ENCODE measurements at regions not wholly inside any gene's neighbourhood (a gene's known extent, or its start where the extent isn't known, plus 50 kb on each side); places are given as distances from the start of the nearest gene placed in this dataset.
"Not testable (repeated sequence)": the region's sequence is repeated elsewhere in the genome, so short reads cannot be mapped to it uniquely, and the experiment has no call there.

DNA sequence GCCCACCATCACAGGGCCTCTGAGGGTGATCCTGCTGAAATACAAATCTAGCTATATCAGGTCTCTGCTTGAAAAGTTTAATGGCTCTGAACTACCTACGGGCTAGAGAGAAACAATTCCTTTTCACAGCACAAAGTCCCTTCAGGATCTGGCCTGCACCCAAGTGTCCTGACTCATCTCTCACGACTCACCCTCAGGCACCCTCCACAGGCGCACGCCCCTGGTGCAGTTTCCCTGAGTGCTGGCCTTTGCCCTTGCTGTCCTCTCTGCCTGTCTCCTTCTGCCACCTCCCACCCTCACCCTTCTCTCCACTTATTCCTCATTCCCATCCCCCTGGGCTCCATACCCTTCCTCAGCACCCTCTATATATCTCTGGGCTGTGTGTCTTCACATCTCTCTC lies 901.7 kb downstream of the TUBA3C start:
- H3K4me3 ChIP-seq (ENCODE audit: extremely low read depth in 1 of 4, insufficient read depth in 2 of 4, low read depth in 3 of 4, low read length in 4 of 4); H3K4me1 ChIP-seq (replicated peaks in 1 of 4; ENCODE audit: control insufficient read depth in 3 of 4, insufficient read depth in 4 of 4, low read length in 3 of 4); H3K18ac ChIP-seq (ENCODE audit: extremely low read depth, low read length); H3K27ac ChIP-seq (ENCODE audit: low read depth, low read length); H2BK15ac ChIP-seq (ENCODE audit: low read length); H2BK12ac ChIP-seq (ENCODE audit: low read depth, low read length); H3K9ac ChIP-seq (replicated peaks in 1 of 4; ENCODE audit: extremely low read depth in 1 of 4, low read depth in 3 of 4, low read length in 3 of 4); H4K8ac ChIP-seq (ENCODE audit: extremely low read depth, insufficient read depth, low read length); H3K79me2 ChIP-seq (ENCODE audit: control insufficient read depth in 1 of 2, insufficient read depth in 2 of 2, low read length in 2 of 2); H2BK120ac ChIP-seq (replicated peaks; ENCODE audit: low read depth, low read length); H2BK5ac ChIP-seq (ENCODE audit: low read depth, low read length); H2AK5ac ChIP-seq (ENCODE audit: low read depth, low read length); H4K20me1 ChIP-seq (replicated peaks in 1 of 2; ENCODE audit: control insufficient read depth in 1 of 2, insufficient read depth in 2 of 2, low read length in 2 of 2); H2AFZ ChIP-seq (ENCODE audit: low read length); H3K4me2 ChIP-seq (ENCODE audit: insufficient read depth in 1 of 2, low read depth in 2 of 2, low read length in 2 of 2); H2BK20ac ChIP-seq (ENCODE audit: low read length); H3K79me1 ChIP-seq (ENCODE audit: low read depth, low read length); H3K14ac ChIP-seq (ENCODE audit: insufficient read length); H3K23me2 ChIP-seq (ENCODE audit: low read depth, low read length); H3K56ac ChIP-seq (replicated peaks; ENCODE audit: insufficient read length, low read depth, low read length); DNase-seq (ENCODE audit: low read depth in 1 of 2, low spot score in 2 of 2); H3K4ac ChIP-seq (replicated peaks; ENCODE audit: insufficient read length, low read depth, low read length); CTCF ChIA-PET (ENCODE audit: partially characterized antibody); POLR2A ChIA-PET (ENCODE audit: partially characterized antibody); H3K27me3 ChIP-seq (replicated peaks in 1 of 4; ENCODE audit: control insufficient read depth in 3 of 4, extremely low read depth in 1 of 4, insufficient read depth in 3 of 4, low read length in 3 of 4); FAIRE-seq; H4K91ac ChIP-seq (replicated peaks; ENCODE audit: insufficient read length, low read length); H3K36me3 ChIP-seq (ENCODE audit: control insufficient read depth in 2 of 4, insufficient read depth in 4 of 4, low read length in 3 of 4); H3K23ac ChIP-seq (ENCODE audit: insufficient read length); H4K5ac ChIP-seq (ENCODE audit: insufficient read length, low read depth, low read length): not testable (repeated sequence)
- peaks cover 10 to 64% of the 10 kb centered on the region in 2 experiments; a peak in 3 of 4 replicates for H3K9me3 ChIP-seq (ENCODE audit: insufficient read depth in 2 of 2, low read depth in 1 of 2, low read length in 1 of 2)
- 92% methylated on average over 4 of the region's 4 CpGs; no CpG with 5 or more reads in 1 of the 2 experiments for WGBS, 2 experiments (ENCODE audit: extremely low coverage in 1 of 2, insufficient coverage in 1 of 2, insufficient read length in 1 of 2, insufficient replicate concordance in 2 of 2, low coverage in 1 of 2, low lambda C conversion rate in 2 of 2, missing lambda C conversion rate in 1 of 2)

DNA sequence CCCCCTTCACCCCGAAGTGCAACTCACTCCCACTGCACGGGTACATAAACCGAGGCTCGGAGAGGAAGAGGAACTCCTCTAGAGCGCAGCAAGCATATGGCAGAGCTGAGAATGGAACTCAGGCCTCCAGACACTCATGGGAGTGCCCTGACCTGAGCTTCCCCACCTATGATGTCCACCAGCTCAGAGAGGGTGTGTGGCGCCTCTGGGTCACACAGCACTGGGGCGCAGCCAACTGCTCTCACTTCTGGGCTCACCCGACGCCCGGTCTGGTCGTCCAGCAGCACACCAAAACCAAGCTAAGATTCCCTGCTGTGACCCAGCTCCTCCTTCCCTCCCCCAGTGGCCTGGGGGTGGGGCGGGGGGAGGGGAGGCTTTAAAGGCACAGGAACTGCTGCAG lies 904.3 kb downstream of the TUBA3C start:
- H3K27ac ChIP-seq (ENCODE audit: low read depth, low read length); H3K14ac ChIP-seq (ENCODE audit: insufficient read length); H3K23ac ChIP-seq (ENCODE audit: insufficient read length); H3K4me3 ChIP-seq (ENCODE audit: extremely low read depth in 1 of 4, insufficient read depth in 2 of 4, low read depth in 3 of 4, low read length in 4 of 4); H2BK15ac ChIP-seq (ENCODE audit: low read length); H3K36me3 ChIP-seq (ENCODE audit: control insufficient read depth in 2 of 4, insufficient read depth in 4 of 4, low read length in 3 of 4); H4K20me1 ChIP-seq (replicated peaks in 1 of 2; ENCODE audit: control insufficient read depth in 1 of 2, insufficient read depth in 2 of 2, low read length in 2 of 2); H3K56ac ChIP-seq (replicated peaks; ENCODE audit: insufficient read length, low read depth, low read length); H2BK120ac ChIP-seq (replicated peaks; ENCODE audit: low read depth, low read length); H2BK20ac ChIP-seq (ENCODE audit: low read length); H2AK5ac ChIP-seq (ENCODE audit: low read depth, low read length); H3K4me1 ChIP-seq (replicated peaks in 1 of 4; ENCODE audit: control insufficient read depth in 3 of 4, insufficient read depth in 4 of 4, low read length in 3 of 4); H3K79me2 ChIP-seq (ENCODE audit: control insufficient read depth in 1 of 2, insufficient read depth in 2 of 2, low read length in 2 of 2); H2AFZ ChIP-seq (ENCODE audit: low read length); H3K23me2 ChIP-seq (ENCODE audit: low read depth, low read length); POLR2A ChIA-PET (ENCODE audit: partially characterized antibody); H4K91ac ChIP-seq (replicated peaks; ENCODE audit: insufficient read length, low read length); H3K18ac ChIP-seq (ENCODE audit: extremely low read depth, low read length); H3K4ac ChIP-seq (replicated peaks; ENCODE audit: insufficient read length, low read depth, low read length); H3K4me2 ChIP-seq (ENCODE audit: insufficient read depth in 1 of 2, low read depth in 2 of 2, low read length in 2 of 2); H4K5ac ChIP-seq (ENCODE audit: insufficient read length, low read depth, low read length); H3K27me3 ChIP-seq (replicated peaks in 1 of 4; ENCODE audit: control insufficient read depth in 3 of 4, extremely low read depth in 1 of 4, insufficient read depth in 3 of 4, low read length in 3 of 4); DNase-seq (ENCODE audit: low read depth in 1 of 2, low spot score in 2 of 2); H2BK12ac ChIP-seq (ENCODE audit: low read depth, low read length); H3K9ac ChIP-seq (replicated peaks in 1 of 4; ENCODE audit: extremely low read depth in 1 of 4, low read depth in 3 of 4, low read length in 3 of 4); H3K79me1 ChIP-seq (ENCODE audit: low read depth, low read length); CTCF ChIA-PET (ENCODE audit: partially characterized antibody); FAIRE-seq; H4K8ac ChIP-seq (ENCODE audit: extremely low read depth, insufficient read depth, low read length); H2BK5ac ChIP-seq (ENCODE audit: low read depth, low read length): not testable (repeated sequence)
- WGBS, 2 experiments (ENCODE audit: extremely low coverage in 1 of 2, insufficient coverage in 1 of 2, insufficient read length in 1 of 2, insufficient replicate concordance in 2 of 2, low coverage in 1 of 2, low lambda C conversion rate in 2 of 2, missing lambda C conversion rate in 1 of 2) = 89% methylated on average over 11 of the region's 12 CpGs; no CpG with 5 or more reads in 1 of the 2 experiments
- H3K9me3 ChIP-seq (ENCODE audit: insufficient read depth in 2 of 2, low read depth in 1 of 2, low read length in 1 of 2) = peaks cover 5 to 72% of the 10 kb centered on the region in 2 experiments; a peak in 3 of 4 replicates
